Vagina (tissue), 2 donors: ENCODE measurements at regions not wholly inside any gene's neighbourhood (a gene's known extent, or its start where the extent isn't known, plus 50 kb on each side); places are given as distances from the start of the nearest gene placed in this dataset.
"Not testable (repeated sequence)": the region's sequence is repeated elsewhere in the genome, so short reads cannot be mapped to it uniquely, and the experiment has no call there.

ENCODE experiments used
- DNase-seq, 2 donors: peaks; one replicate each; pipeline ENCODE4 v3.0.0-alpha.2; 2017; ENCODE audit errors: extremely low spot score in 2 of 2
- H3K27ac ChIP-seq: fragments of 200-600 bp; sonication (generic); one replicate; pipeline ENCODE4 v1.5.1; 2019
- H3K27me3 ChIP-seq: fragments of 200-600 bp; sonication (generic); one replicate; pipeline ENCODE4 v1.5.1; 2019
- H3K36me3 ChIP-seq, 2 donors: fragments of 200-600 bp; sonication (generic); one replicate each; pipeline ENCODE4 v1.5.1; 2017 to 2019
- H3K4me1 ChIP-seq: fragments of 200-600 bp; sonication (generic); one replicate; pipeline ENCODE4 v1.5.1; 2019
- H3K4me3 ChIP-seq, 2 donors: fragments of 200-600 bp; sonication (generic); 1 replicate in 1 of 2; 2 replicates in 1 of 2; pipeline ENCODE4 v1.5.1; 2016 to 2019
- H3K9me3 ChIP-seq: fragments of 200-600 bp; sonication (generic); one replicate; pipeline ENCODE4 v1.5.1; 2019
- CTCF ChIP-seq, 3 experiments: fragments of 450-650 bp in 2 of 3; fragments of 200-600 bp in 1 of 3; sonication (generic) in 1 of 3; IDR thresholded peaks; one replicate each; pipeline ENCODE4 v1.5.1; 2017 to 2019; ENCODE audit warnings: antibody characterized with exemption in 3 of 3, mild to moderate bottlenecking in 2 of 3, moderate library complexity in 2 of 3
- POLR2A ChIP-seq, 2 donors: fragments of 450-650 bp; IDR thresholded peaks; one replicate each; pipeline ENCODE4 v1.6.1; 2017; ENCODE audit warnings: antibody characterized with exemption in 2 of 2, mild to moderate bottlenecking in 2 of 2, moderate library complexity in 2 of 2
- POLR2AphosphoS5 ChIP-seq, 2 donors: sonication (generic); formaldehyde crosslinking; IDR thresholded peaks; one replicate each; pipeline ENCODE4 v1.9.0; 2017; ENCODE audit warnings: antibody characterized with exemption in 2 of 2, mild to moderate bottlenecking in 2 of 2, low read depth in 1 of 2; ENCODE audit not compliant: insufficient read depth in 1 of 2
- intact Hi-C: fragments of 100-400 bp; cut with DNase I; formaldehyde crosslinking; loops from one replicate; pipeline ENCODE4 v1.15.1; 2023

GRCh38 chr13:65584126-65584525 is 1646.0 kb downstream of the PCDH9 start:
- H3K36me3 ChIP-seq = no peaks in the 10 kb centered on the region
- H3K4me3 ChIP-seq = no peak overlapping the region
- intact Hi-C loops = no loop called here
- TF ChIP-seq POLR2AphosphoS5 (IDR thresholded peaks at IDR 0.05; ENCODE audit: insufficient read depth in 1 of 2, low read depth in 1 of 2) = no peak
- TF ChIP-seq POLR2A (IDR thresholded peaks at IDR 0.05) = no peak
- no peak for TF ChIP-seq CTCF (IDR thresholded peaks at IDR 0.05)
- H3K4me1 ChIP-seq = no peaks in the 10 kb centered on the region
- DNase-seq = no peak
- no peaks in the 10 kb centered on the region for H3K9me3 ChIP-seq
- no peaks in the 10 kb centered on the region for H3K27me3 ChIP-seq
- no peak overlapping the region for H3K27ac ChIP-seq

GRCh38 chr13:65582160-65582559 is 1648.0 kb downstream of the PCDH9 start:
- Histone ChIP-seq H3K27me3 (no peaks in the 10 kb centered on the region), H3K36me3 (no peaks in the 10 kb centered on the region), H3K9me3 (no peaks in the 10 kb centered on the region), H3K27ac (no peak overlapping the region), H3K4me1 (no peaks in the 10 kb centered on the region), H3K4me3 (no peak overlapping the region)
- intact Hi-C loops = no loop called here
- TF ChIP-seq POLR2AphosphoS5 (IDR thresholded peaks at IDR 0.05; ENCODE audit: insufficient read depth in 1 of 2, low read depth in 1 of 2) (no peak), POLR2A (IDR thresholded peaks at IDR 0.05) (no peak), CTCF (IDR thresholded peaks at IDR 0.05) (no peak)
- no peak for DNase-seq

- H3K27ac ChIP-seq, DNase-seq, H3K36me3 ChIP-seq, intact Hi-C loops, H3K27me3 ChIP-seq, H3K4me1 ChIP-seq, H3K9me3 ChIP-seq, H3K4me3 ChIP-seq: not testable (repeated sequence)
Observed at GRCh38 chr13:65564561-65564960, 1665.6 kb downstream of the PCDH9 start.

DNA sequence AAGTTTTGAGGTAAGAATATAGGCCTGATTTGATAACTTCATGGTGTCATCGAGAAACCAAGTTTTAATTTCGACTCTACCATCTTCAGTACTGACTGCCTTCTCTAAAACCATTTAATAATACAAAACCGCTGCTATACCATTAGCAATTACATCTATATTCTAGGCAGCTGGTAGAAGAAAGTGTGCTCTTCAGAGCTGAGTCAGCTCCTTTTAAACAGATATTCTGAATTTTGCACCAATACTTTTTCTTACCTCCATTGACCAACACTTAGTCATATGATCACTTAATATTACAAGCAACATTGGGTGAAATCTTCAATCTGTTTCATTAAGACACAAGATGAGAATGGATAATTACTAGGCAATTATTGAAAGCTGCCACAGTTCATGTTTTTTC is 1667.8 kb downstream of the PCDH9 start:
- intact Hi-C loops = no loop called here
- H3K4me1 ChIP-seq = no peaks in the 10 kb centered on the region
- H3K27me3 ChIP-seq = no peaks in the 10 kb centered on the region
- H3K9me3 ChIP-seq = no peaks in the 10 kb centered on the region
- no peak for TF ChIP-seq POLR2A (IDR thresholded peaks at IDR 0.05)
- no peak for TF ChIP-seq CTCF (IDR thresholded peaks at IDR 0.05)
- no peak for TF ChIP-seq POLR2AphosphoS5 (IDR thresholded peaks at IDR 0.05; ENCODE audit: insufficient read depth in 1 of 2, low read depth in 1 of 2)
- no peak for DNase-seq
- no peaks in the 10 kb centered on the region for H3K36me3 ChIP-seq
- H3K27ac ChIP-seq = no peak overlapping the region
- no peak overlapping the region for H3K4me3 ChIP-seq

DNA sequence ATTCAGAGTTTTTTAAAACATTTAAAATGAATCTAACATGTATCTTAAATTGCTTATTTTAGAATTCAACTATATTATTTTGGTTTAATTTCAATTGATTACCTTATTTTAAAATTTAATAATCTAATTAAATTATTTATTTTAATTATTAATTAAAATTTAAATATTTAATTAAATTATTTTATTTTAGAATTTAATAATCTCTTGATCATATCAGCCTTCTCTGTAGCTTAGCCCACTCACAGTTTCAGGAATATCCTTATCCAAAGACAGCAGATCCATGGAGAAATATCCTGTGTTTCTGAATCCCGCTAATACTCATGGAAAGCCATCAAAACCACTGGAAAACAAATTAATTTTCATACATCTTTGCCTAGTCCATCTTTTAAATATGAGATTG is 1669.2 kb downstream of the PCDH9 start:
- no peaks in the 10 kb centered on the region for H3K4me1 ChIP-seq
- DNase-seq = no peak
- intact Hi-C loops = no loop called here
- no peak overlapping the region for H3K4me3 ChIP-seq
- no peaks in the 10 kb centered on the region for H3K9me3 ChIP-seq
- TF ChIP-seq CTCF (IDR thresholded peaks at IDR 0.05) (no peak), POLR2AphosphoS5 (IDR thresholded peaks at IDR 0.05; ENCODE audit: insufficient read depth in 1 of 2, low read depth in 1 of 2) (no peak), POLR2A (IDR thresholded peaks at IDR 0.05) (no peak)
- no peaks in the 10 kb centered on the region for H3K36me3 ChIP-seq
- H3K27ac ChIP-seq = no peak overlapping the region
- no peaks in the 10 kb centered on the region for H3K27me3 ChIP-seq

GRCh38 chr13:65555962-65556361 is 1674.2 kb downstream of the PCDH9 start:
- TF ChIP-seq POLR2AphosphoS5 (IDR thresholded peaks at IDR 0.05; ENCODE audit: insufficient read depth in 1 of 2, low read depth in 1 of 2) = no peak
- TF ChIP-seq CTCF (IDR thresholded peaks at IDR 0.05) = no peak
- no peak for TF ChIP-seq POLR2A (IDR thresholded peaks at IDR 0.05)
- H3K27me3 ChIP-seq = no peaks in the 10 kb centered on the region
- H3K9me3 ChIP-seq = no peaks in the 10 kb centered on the region
- no peak overlapping the region for H3K4me3 ChIP-seq
- intact Hi-C loops = no loop called here
- H3K4me1 ChIP-seq = no peaks in the 10 kb centered on the region
- no peak overlapping the region for H3K27ac ChIP-seq
- H3K36me3 ChIP-seq = no peaks in the 10 kb centered on the region
- no peak for DNase-seq
